CD4-positive, alpha-beta T cell treated with Interleukin-21 for 1 hour (primary cell): ENCODE measurements at regions not wholly inside any gene's neighbourhood (a gene's known extent, or its start where the extent isn't known, plus 50 kb on each side); places are given as distances from the start of the nearest gene placed in this dataset.
A peak's percentile ranks its signal among the peaks of the same experiment; 100 is the strongest.
"Not testable (repeated sequence)": the region's sequence is repeated elsewhere in the genome, so short reads cannot be mapped to it uniquely, and the experiment has no call there.

ENCODE experiments used
- DNase-seq: peaks from one replicate; pipeline ENCODE4 v3.0.0-alpha.2; 2020

- no peak for DNase-seq
These were observed 424.1 kb downstream of the PCNX1 start for GRCh38 chr14:71331403-71331802.

GRCh38 chr14:71332476-71332875 is 425.2 kb downstream of the PCNX1 start:
- no peak for DNase-seq

- DNase-seq = no peak
These were observed 426.4 kb downstream of the PCNX1 start for GRCh38 chr14:71333705-71334104.

- DNase-seq = no peak
These were observed 429.4 kb downstream of the PCNX1 start for GRCh38 chr14:71336489-71337192.

GRCh38 chr14:71338153-71338552 is 430.9 kb downstream of the PCNX1 start:
- DNase-seq = no peak

- DNase-seq = no peak
These were observed 432.6 kb downstream of the PCNX1 start for GRCh38 chr14:71339650-71340415.

- DNase-seq = no peak
These were observed 433.9 kb downstream of the PCNX1 start for GRCh38 chr14:71341156-71341555.

GRCh38 chr14:71343724-71344123 is 436.5 kb downstream of the PCNX1 start:
- no peak for DNase-seq

GRCh38 chr14:71344506-71344905 is 437.2 kb downstream of the PCNX1 start:
- no peak for DNase-seq

GRCh38 chr14:71346685-71347084 is 439.4 kb downstream of the PCNX1 start:
- no peak for DNase-seq

GRCh38 chr14:71348394-71348793 is 441.1 kb downstream of the PCNX1 start:
- no peak for DNase-seq

GRCh38 chr14:71348817-71349216 is 441.6 kb downstream of the PCNX1 start:
- DNase-seq = no peak

GRCh38 chr14:71354142-71354541 is 446.9 kb downstream of the PCNX1 start:
- DNase-seq = no peak

- DNase-seq = no peak
These were observed 447.5 kb downstream of the PCNX1 start for GRCh38 chr14:71354801-71355200.

GRCh38 chr14:71355324-71356201 is 448.3 kb downstream of the PCNX1 start:
- DNase-seq = no peak

GRCh38 chr14:71358209-71358931 is 451.1 kb downstream of the PCNX1 start:
- DNase-seq = no peak

GRCh38 chr14:71358932-71359421 is 451.7 kb downstream of the PCNX1 start:
- DNase-seq = not testable (repeated sequence)

GRCh38 chr14:71359823-71360222 is 452.6 kb downstream of the PCNX1 start:
- no peak for DNase-seq

GRCh38 chr14:71361336-71361735 is 454.1 kb downstream of the PCNX1 start:
- DNase-seq = no peak

GRCh38 chr14:71361874-71362273 is 454.6 kb downstream of the PCNX1 start:
- DNase-seq = no peak

GRCh38 chr14:71362282-71362681 is 455.0 kb downstream of the PCNX1 start:
- no peak for DNase-seq

GRCh38 chr14:71362920-71363584 is 455.8 kb downstream of the PCNX1 start:
- DNase-seq = peak; percentile 18
